ENCODE measurements at regions not wholly inside any gene's neighbourhood (a gene's known extent, or its start where the extent isn't known, plus 50 kb on each side); places are given as distances from the start of the nearest gene placed in this dataset.

DNA sequence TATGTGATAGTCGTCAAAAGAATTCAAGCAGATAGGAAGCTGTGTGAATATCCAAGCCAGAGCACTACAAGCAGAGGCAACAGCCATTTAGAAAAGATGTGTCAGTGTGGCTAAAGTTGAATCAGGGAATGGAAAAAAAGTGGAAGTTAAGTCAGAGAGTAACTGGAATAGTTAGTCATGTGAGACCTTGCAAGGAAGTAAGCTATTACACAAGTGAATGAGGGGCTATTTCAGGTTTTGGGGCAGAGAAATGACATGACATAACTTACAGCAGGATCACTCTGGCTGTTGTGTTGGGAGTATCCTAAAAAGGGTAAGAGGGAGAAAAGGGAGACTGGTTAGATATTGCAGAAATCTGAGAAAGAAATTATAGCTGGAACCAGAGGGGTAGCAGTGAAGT, 236.6 kb upstream of the PCDH18 start:
- Histone ChIP-seq H3K4me1 (ENCODE audit: control insufficient read depth, insufficient read depth, low read length) (no peaks in the 10 kb centered on the region), H3K4me3 (ENCODE audit: low read depth in 2 of 2, low read length in 2 of 2) (no peak overlapping the region), H3K9me3 (ENCODE audit: control insufficient read depth, insufficient read depth, low read depth, low read length) (no peaks in the 10 kb centered on the region), H3K27me3 (ENCODE audit: control insufficient read depth, insufficient read depth, low read length) (no peaks in the 10 kb centered on the region), H3K36me3 (ENCODE audit: control insufficient read depth, insufficient read depth, low read length) (no peaks in the 10 kb centered on the region), H3K27ac (ENCODE audit: low read length) (no peak overlapping the region)
- DNase-seq (ENCODE audit: low read depth, low spot score) (no peak), ATAC-seq (no peak)
- no TSS peak for BruUV-seq (replicated peaks)
- CTCF ChIA-PET, result no interaction called here
- intact Hi-C loops (cut with micrococcal nuclease; ENCODE audit: unreplicated experiment), result no loop called here
- POLR2A ChIA-PET, result no interaction called here
- in situ Hi-C loops (cut with HindIII; ENCODE audit: low pct_unique_long_range_greater_than_20kb, low sequenced_read_pairs), result no loop called here
- no peak for TF ChIP-seq POLR2AphosphoS5 (IDR thresholded peaks at IDR 0.05; ENCODE audit: low read depth, low read length)
- no peak for TF ChIP-seq TCF7L2 (IDR thresholded peaks at IDR 0.05; ENCODE audit: low read depth, low read length)
- TF ChIP-seq CTCF (IDR thresholded peaks at IDR 0.05), result no peak
- no peak for TF ChIP-seq SIN3A (IDR thresholded peaks at IDR 0.05; ENCODE audit: borderline replicate concordance, insufficient read depth, low read depth, low read length)
- no peak for TF ChIP-seq REST (IDR thresholded peaks at IDR 0.05; ENCODE audit: insufficient read depth in 1 of 2, low read depth in 2 of 2, low read length in 1 of 2)

DNA sequence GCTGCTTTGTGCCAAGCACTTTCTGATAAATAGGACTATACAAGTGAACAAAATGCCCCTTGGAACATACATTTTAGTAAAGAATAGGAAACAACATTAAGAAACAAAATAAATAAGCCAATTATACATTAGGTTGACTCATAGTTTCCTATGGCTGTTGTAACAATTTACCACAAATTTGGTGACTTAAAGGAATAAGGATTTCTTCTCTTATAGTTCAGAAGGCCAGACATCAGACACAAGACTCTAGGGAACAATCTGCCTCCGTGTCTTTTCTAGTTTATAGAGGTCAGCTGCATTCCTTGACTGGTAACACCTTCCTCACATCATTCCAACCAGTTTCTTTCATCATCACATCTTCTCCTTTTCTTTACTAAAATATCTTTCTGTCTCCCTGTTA, 235.9 kb upstream of the PCDH18 start:
- no peaks in the 10 kb centered on the region for H3K9me3 ChIP-seq (ENCODE audit: control insufficient read depth, insufficient read depth, low read depth, low read length)
- no peaks in the 10 kb centered on the region for H3K4me1 ChIP-seq (ENCODE audit: control insufficient read depth, insufficient read depth, low read length)
- no peak for DNase-seq (ENCODE audit: low read depth, low spot score)
- ChIA-PET POLR2A (no interaction called here), CTCF (no interaction called here)
- H3K36me3 ChIP-seq (ENCODE audit: control insufficient read depth, insufficient read depth, low read length), result no peaks in the 10 kb centered on the region
- BruUV-seq (replicated peaks), result no TSS peak
- ATAC-seq, result no peak
- no peak overlapping the region for H3K27ac ChIP-seq (ENCODE audit: low read length)
- TF ChIP-seq CTCF (IDR thresholded peaks at IDR 0.05) (no peak), REST (IDR thresholded peaks at IDR 0.05; ENCODE audit: insufficient read depth in 1 of 2, low read depth in 2 of 2, low read length in 1 of 2) (no peak), POLR2AphosphoS5 (IDR thresholded peaks at IDR 0.05; ENCODE audit: low read depth, low read length) (no peak), SIN3A (IDR thresholded peaks at IDR 0.05; ENCODE audit: borderline replicate concordance, insufficient read depth, low read depth, low read length) (no peak), TCF7L2 (IDR thresholded peaks at IDR 0.05; ENCODE audit: low read depth, low read length) (no peak)
- in situ Hi-C loops (cut with HindIII; ENCODE audit: low pct_unique_long_range_greater_than_20kb, low sequenced_read_pairs) (no loop called here), intact Hi-C loops (cut with micrococcal nuclease; ENCODE audit: unreplicated experiment) (no loop called here)
- H3K27me3 ChIP-seq (ENCODE audit: control insufficient read depth, insufficient read depth, low read length), result no peaks in the 10 kb centered on the region
- H3K4me3 ChIP-seq (ENCODE audit: low read depth in 2 of 2, low read length in 2 of 2), result no peak overlapping the region

Measured in Panc1 (cell line).